Mammary epithelial cell (primary cell): ENCODE measurements at regions not wholly inside any gene's neighbourhood (a gene's known extent, or its start where the extent isn't known, plus 50 kb on each side); places are given as distances from the start of the nearest gene placed in this dataset.

Source experiments
- EZH2 ChIP-seq: IDR thresholded peaks from 2 replicates; pipeline ENCODE4 v1.6.1; 2012; ENCODE audit warnings: low read length, inconsistent platforms, borderline replicate concordance
- TF ChIP-seq, protein P1 (sequence below), 2 donors: IDR thresholded peaks in 1 of 2; conservative IDR thresholded peaks in 1 of 2; 2 replicates each; pipeline ENCODE4 v1.5.1; 2011 to 2012; ENCODE audit warnings: inconsistent platforms in 2 of 2, low read length in 2 of 2, mild to moderate bottlenecking in 2 of 2, control low read depth in 1 of 2, low read depth in 1 of 2; ENCODE audit not compliant: insufficient read depth in 1 of 2; ENCODE audit errors: extremely low read depth in 1 of 2

- TF ChIP-seq, protein P1, sequence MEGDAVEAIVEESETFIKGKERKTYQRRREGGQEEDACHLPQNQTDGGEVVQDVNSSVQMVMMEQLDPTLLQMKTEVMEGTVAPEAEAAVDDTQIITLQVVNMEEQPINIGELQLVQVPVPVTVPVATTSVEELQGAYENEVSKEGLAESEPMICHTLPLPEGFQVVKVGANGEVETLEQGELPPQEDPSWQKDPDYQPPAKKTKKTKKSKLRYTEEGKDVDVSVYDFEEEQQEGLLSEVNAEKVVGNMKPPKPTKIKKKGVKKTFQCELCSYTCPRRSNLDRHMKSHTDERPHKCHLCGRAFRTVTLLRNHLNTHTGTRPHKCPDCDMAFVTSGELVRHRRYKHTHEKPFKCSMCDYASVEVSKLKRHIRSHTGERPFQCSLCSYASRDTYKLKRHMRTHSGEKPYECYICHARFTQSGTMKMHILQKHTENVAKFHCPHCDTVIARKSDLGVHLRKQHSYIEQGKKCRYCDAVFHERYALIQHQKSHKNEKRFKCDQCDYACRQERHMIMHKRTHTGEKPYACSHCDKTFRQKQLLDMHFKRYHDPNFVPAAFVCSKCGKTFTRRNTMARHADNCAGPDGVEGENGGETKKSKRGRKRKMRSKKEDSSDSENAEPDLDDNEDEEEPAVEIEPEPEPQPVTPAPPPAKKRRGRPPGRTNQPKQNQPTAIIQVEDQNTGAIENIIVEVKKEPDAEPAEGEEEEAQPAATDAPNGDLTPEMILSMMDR (conservative IDR thresholded peaks at IDR 0.05 in 1 of 2, IDR thresholded peaks at IDR 0.05 in 1 of 2; ENCODE audit: extremely low read depth in 1 of 2, insufficient read depth in 1 of 2, low read depth in 1 of 2, low read length in 2 of 2), result no peak
- no peak for TF ChIP-seq EZH2
Measured at GRCh38 chr9:21661626-21662025, 140.8 kb upstream of the MTAP start.
